Muscle layer of colon (tissue), 2 donors: ENCODE measurements at regions not wholly inside any gene's neighbourhood (a gene's known extent, or its start where the extent isn't known, plus 50 kb on each side); places are given as distances from the start of the nearest gene placed in this dataset.

Experiments
- H3K27ac ChIP-seq: one replicate; pipeline ENCODE4 v1.7.0; 2013; ENCODE audit warnings: low read depth, mild to moderate bottlenecking, low read length, moderate library complexity
- H3K27me3 ChIP-seq, 2 donors: one replicate each; pipeline ENCODE4 v1.7.0; 2013; ENCODE audit warnings: low read length in 2 of 2, mild to moderate bottlenecking in 2 of 2; ENCODE audit not compliant: insufficient read depth in 2 of 2, control insufficient read depth in 1 of 2
- H3K36me3 ChIP-seq: one replicate; pipeline ENCODE4 v1.7.0; 2013; ENCODE audit warnings: mild to moderate bottlenecking, low read length; ENCODE audit not compliant: insufficient read depth
- H3K4me1 ChIP-seq: one replicate; pipeline ENCODE4 v1.7.0; 2013; ENCODE audit warnings: mild to moderate bottlenecking, low read length; ENCODE audit not compliant: insufficient read depth
- H3K4me3 ChIP-seq, 2 donors: one replicate each; pipeline ENCODE4 v1.7.0; 2013; ENCODE audit warnings: low read length in 2 of 2, low read depth in 1 of 2, mild to moderate bottlenecking in 1 of 2, moderate library complexity in 1 of 2
- H3K9ac ChIP-seq: one replicate; pipeline ENCODE4 v1.7.0; 2013; ENCODE audit warnings: low read length
- H3K9me3 ChIP-seq: one replicate; pipeline ENCODE4 v1.7.0; 2013; ENCODE audit warnings: mild to moderate bottlenecking, low read length
- donor health status: abdominal sarcoma.
- donor health status: Adenocarcinoma of cecum.

DNA sequence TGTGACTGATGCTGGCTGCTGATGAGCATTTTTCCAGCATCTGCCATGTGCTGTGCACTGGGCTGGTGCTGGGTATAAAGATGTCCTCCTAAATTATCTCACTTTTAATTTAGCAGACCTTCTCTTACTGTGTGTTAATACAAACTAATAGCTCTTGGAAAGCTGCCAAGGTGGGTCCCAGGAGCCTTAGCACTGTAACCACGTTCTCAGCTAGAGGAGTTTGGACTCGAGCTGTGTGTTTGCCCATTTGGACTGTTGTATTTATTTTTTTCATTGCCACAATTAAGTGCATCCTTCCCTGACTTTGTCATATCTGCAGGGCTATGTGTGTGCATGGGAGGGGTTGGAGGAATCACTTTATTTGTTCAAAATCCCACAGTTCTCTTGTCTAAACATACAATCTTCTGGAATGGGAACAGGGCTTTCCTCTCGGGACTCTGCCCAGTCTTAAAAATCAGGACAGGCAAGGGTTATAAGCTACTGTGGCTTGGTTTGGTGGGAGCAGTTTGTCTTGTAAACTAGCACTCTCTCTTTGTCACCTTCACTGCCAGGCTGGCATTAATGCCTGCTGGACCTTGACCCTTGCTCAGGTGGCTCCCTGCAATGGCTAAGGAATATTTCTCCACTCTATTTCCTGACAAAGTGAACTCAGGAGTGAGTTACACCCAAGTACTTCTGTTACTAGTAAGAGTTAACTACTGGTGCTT is 129.7 kb upstream of the MGAT5 start:
- Histone ChIP-seq H3K4me3 (no peak overlapping the region), H3K27ac (no peak overlapping the region), H3K9me3 (no peaks in the 10 kb centered on the region), H3K27me3 (no peaks in the 10 kb centered on the region), H3K4me1 (peaks cover 19% of the 10 kb centered on the region), H3K36me3 (no peaks in the 10 kb centered on the region), H3K9ac (no peak overlapping the region)

DNA sequence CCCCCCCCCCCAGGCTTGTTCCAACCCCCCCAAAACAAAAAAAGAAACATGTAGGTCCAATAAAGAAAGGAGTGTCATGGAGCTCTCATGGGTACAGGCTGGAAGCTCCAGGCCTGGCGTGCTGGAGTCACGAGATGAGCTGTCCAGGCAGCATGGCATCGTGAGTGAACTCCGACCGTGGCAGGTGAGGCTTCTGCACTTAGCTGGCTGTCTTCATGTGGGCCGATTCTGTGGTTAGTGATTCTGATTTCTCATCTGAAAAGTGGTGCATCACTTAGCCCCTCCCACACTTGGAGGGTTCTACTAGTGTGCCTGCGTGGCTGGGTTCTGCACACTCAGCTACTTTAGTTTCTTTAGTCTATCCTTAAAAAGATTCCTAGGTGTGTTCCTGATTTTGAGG is 126.4 kb upstream of the MGAT5 start:
- Histone ChIP-seq H3K27ac (no peak overlapping the region), H3K9ac (no peak overlapping the region), H3K36me3 (no peaks in the 10 kb centered on the region), H3K9me3 (no peaks in the 10 kb centered on the region), H3K4me3 (no peak overlapping the region), H3K27me3 (no peaks in the 10 kb centered on the region), H3K4me1 (peaks cover 15% of the 10 kb centered on the region)

DNA sequence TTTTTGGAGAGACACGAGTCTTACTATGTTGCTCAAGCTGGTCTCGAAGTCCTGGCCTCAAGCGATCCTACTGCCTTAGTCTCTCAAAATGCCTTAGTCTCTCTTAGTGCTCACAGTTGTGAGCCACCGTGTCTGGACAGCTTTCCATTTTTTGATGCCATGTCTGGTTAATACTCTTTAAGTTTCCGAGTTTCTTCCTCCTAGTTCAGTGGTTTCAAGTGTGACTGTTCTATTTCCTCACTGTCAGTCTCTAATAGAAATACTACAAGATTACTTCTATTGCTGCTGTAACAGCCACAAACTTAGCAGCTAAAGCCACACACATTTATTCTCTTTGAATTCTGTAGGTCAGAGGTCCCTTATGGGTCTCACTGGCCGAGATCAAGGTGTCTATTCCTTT is 125.1 kb upstream of the MGAT5 start:
- no peaks in the 10 kb centered on the region for H3K36me3 ChIP-seq
- no peaks in the 10 kb centered on the region for H3K27me3 ChIP-seq
- H3K4me3 ChIP-seq = no peak overlapping the region
- H3K27ac ChIP-seq = no peak overlapping the region
- peaks cover 7% of the 10 kb centered on the region for H3K4me1 ChIP-seq
- H3K9ac ChIP-seq = no peak overlapping the region
- no peaks in the 10 kb centered on the region for H3K9me3 ChIP-seq

DNA sequence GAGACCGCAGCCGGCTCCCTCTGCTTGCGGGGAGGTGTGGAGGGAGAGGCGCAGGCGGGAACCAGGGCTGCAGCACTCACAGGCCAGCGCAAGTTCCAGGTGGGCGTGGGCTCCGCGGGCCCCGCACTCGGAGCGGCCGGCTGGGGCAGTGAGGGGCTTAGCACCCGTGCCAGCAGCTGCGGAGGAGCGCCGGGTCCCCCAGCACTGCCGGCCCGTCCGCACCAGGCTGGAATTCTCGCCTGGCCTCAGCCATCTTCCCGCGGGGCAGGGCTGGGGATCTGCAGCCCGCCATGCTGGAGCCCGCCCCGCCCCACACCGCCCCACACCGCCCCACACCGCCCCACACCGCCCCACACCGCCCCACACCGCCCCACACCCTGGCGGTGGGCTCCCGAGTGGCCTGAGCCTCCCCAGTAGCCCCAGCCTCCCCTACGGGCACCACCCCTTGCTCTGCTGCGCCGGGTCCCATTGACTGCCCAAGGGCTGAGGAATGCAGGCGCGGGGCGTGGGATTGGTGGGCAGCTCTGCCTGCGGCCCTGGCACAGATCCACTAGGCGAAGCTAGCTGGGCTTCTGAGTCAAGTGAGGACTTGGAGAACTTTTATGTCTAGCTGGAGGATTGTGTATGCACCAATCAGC is 123.9 kb upstream of the MGAT5 start:
- H3K36me3 ChIP-seq = no peaks in the 10 kb centered on the region
- no peaks in the 10 kb centered on the region for H3K4me1 ChIP-seq
- H3K9me3 ChIP-seq = no peaks in the 10 kb centered on the region
- no peak overlapping the region for H3K4me3 ChIP-seq
- H3K27ac ChIP-seq = no peak overlapping the region
- no peak overlapping the region for H3K9ac ChIP-seq
- no peaks in the 10 kb centered on the region for H3K27me3 ChIP-seq

DNA sequence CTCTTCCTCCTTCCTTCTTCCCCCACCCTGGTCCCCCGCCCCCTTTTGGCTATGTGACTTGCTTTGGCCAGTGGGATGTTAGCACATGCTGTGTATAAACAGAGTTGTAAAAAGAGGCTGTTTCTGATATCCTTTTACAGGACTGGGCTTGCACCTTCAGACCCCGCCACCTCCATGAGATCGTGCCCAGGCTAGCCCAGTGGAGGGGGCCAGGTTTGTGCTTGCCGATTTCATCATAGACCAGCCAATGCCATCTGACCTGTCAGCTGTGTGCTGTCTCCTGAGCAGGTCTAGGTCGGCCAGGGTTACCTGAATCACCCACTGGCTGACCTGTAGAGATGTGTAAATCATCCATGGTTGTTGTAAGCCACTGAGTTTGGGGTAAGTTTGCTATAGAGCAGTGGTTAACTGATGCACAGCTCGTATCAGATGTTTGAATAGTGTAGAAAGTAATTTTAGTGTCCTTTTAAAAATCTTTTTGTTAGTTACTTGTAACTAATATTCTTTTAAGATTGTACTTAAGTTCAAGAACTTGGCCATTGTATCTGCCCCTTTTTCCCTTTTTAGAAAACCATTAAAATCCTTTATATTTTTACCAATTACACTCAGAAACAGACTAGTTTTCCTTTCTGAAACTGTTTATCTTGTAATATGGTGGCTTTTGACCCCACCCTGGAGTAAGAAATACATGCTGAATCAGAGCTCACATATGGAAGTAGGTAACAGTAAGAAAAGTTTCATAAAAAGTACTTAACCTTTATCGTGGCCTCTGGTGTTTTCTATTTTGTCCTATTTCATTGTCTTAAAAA is 122.0 kb upstream of the MGAT5 start:
- peaks cover 3% of the 10 kb centered on the region for H3K4me1 ChIP-seq

DNA sequence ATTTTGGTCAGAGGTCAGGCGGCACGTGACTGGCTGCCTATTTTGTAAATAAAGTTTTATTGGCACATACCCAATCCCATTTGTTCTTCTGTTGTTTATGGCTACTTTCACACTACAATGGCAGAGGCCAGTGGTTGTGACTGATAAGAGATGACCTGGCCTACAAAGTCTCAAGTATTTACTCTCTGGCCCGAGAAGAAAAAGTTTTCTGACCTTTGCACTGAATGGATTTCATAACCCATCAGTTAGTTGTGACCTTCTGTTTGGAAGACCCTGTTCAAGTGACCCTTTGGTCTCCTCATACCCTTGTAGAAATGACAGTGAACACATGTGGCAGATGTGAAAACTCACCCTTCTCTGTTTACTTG is 121.4 kb upstream of the MGAT5 start:
- H3K27ac ChIP-seq = no peak overlapping the region
- no peak overlapping the region for H3K4me3 ChIP-seq
- no peaks in the 10 kb centered on the region for H3K36me3 ChIP-seq
- no peaks in the 10 kb centered on the region for H3K27me3 ChIP-seq
- H3K9ac ChIP-seq = no peak overlapping the region
- H3K9me3 ChIP-seq = no peaks in the 10 kb centered on the region
- H3K4me1 ChIP-seq = peaks cover 9% of the 10 kb centered on the region

More for the DNA sequence above, 122.0 kb upstream of the MGAT5 start:
- no peak overlapping the region for H3K27ac ChIP-seq
- H3K36me3 ChIP-seq = no peaks in the 10 kb centered on the region
- H3K9me3 ChIP-seq = no peaks in the 10 kb centered on the region
- H3K4me3 ChIP-seq = no peak overlapping the region
- no peaks in the 10 kb centered on the region for H3K27me3 ChIP-seq
- no peak overlapping the region for H3K9ac ChIP-seq

DNA sequence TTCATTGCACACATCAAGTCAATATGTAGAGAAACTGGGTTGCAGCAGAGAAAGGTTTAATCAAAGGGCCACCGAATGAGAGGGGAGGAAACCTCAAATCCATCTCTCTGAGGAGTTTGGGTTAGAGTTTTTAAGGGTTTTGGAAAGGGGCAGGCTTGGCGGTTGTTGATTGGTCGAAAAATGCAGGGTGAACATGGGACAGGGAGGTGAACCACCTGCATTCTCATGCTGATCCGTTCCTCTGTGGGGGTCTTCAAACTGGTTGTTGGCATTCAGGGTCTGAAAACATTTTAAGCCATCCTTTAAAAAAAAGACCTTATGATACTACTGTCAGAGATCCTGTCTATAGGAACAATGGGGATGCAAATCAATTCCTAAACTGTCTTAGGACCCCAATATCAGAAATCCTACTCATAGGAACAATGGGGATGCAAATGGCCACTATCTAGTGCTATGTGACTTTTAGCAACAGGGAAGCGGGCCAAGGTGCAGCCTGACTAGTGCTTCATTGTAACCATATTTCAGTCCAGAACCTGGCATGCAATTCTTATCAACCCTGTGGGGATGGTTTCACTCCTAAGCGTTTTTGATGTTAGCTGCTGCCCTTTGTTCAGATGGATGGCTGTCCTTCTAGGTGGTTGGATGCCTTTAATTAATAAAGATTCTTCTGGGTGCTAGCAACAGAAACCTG is 120.1 kb upstream of the MGAT5 start:
- Histone ChIP-seq H3K9me3 (no peaks in the 10 kb centered on the region), H3K4me1 (peaks cover 10% of the 10 kb centered on the region), H3K27ac (no peak overlapping the region), H3K27me3 (no peaks in the 10 kb centered on the region), H3K9ac (no peak overlapping the region), H3K4me3 (no peak overlapping the region), H3K36me3 (no peaks in the 10 kb centered on the region)

DNA sequence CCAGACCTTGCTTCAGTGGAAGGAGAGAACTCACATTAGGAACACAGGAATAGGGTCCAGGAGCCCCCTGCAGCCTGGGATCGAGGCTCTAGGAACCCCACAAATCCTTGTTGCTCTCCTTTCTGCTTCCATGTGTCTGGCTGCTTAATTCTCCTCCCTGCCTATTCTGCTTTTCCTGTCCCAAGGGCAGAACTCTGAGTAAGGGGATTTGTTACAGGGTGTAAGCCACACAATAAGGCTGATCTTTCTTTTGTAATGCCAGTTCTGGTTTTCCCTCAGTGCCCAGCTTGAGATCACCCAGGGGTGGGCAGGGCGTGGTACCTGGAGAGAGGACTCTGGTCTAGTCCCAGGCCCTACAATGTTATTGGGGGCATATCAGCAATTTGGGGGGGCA is 119.6 kb upstream of the MGAT5 start:
- peaks cover 10% of the 10 kb centered on the region for H3K4me1 ChIP-seq
- H3K9me3 ChIP-seq = no peaks in the 10 kb centered on the region
- H3K27ac ChIP-seq = no peak overlapping the region
- H3K4me3 ChIP-seq = no peak overlapping the region
- H3K9ac ChIP-seq = no peak overlapping the region
- H3K27me3 ChIP-seq = no peaks in the 10 kb centered on the region
- no peaks in the 10 kb centered on the region for H3K36me3 ChIP-seq

DNA sequence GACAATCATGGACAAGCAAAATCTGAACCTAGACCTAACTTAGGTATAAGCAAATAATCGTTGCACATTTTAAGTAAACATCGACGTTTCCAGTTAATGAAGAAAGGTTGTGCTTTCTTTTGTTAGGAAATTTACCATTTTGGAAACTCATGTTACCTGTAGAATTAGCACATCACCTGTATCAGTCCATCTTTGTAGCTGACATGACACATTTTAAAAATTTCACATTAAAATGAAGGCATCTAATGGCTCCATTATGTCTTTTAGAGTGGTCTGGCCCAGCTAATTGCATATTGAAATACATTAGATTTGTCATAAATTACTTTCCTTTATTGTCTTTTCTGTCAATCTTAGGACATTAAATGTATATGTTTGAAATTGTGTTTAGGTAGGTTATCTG is 119.0 kb upstream of the MGAT5 start:
- H3K27ac ChIP-seq = no peak overlapping the region
- no peaks in the 10 kb centered on the region for H3K27me3 ChIP-seq
- no peaks in the 10 kb centered on the region for H3K9me3 ChIP-seq
- H3K4me1 ChIP-seq = peaks cover 13% of the 10 kb centered on the region
- H3K4me3 ChIP-seq = no peak overlapping the region
- H3K36me3 ChIP-seq = no peaks in the 10 kb centered on the region
- H3K9ac ChIP-seq = no peak overlapping the region

DNA sequence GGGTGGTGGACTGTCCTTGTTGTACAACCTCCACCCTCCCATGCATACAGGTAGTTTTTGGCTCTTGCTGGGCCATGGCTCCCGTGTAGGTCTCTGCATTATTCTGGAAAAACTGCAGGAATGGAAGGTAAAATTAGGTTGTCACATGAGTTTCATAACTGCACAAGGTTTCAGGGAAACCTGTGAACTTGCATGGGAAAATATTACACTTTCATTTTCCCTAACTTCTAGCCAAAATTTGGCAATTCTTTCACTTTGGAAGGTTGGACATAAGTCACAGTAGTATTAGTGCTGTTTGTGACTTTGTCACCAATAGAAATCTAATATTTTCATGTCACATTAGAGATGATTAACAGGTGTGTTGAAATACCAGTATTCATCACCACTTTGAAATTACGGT is 118.1 kb upstream of the MGAT5 start:
- Histone ChIP-seq H3K4me1 (peaks cover 16% of the 10 kb centered on the region), H3K9me3 (no peaks in the 10 kb centered on the region), H3K27me3 (no peaks in the 10 kb centered on the region), H3K9ac (no peak overlapping the region), H3K27ac (no peak overlapping the region), H3K4me3 (no peak overlapping the region), H3K36me3 (no peaks in the 10 kb centered on the region)

DNA sequence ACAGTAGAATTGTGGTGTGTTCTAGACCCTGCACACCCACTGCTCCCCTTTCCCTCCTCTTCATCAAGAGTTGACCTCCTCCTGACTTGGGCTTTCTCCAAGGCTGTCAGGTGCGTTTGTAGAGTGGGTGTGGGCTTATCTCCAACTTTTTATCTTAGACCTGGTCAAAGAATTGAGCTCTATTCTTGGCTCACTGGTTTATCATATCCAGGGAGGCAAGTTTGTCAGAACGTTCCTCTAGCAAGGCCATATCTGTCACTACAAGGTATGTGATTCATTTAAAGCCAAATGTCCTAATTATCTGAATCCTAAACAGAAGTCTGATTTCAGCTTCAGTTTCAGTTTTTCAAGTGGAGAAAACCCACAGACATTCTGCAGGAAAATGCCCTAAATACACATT is 117.1 kb upstream of the MGAT5 start:
- Histone ChIP-seq H3K27me3 (no peaks in the 10 kb centered on the region), H3K4me3 (no peak overlapping the region), H3K9me3 (no peaks in the 10 kb centered on the region), H3K9ac (no peak overlapping the region), H3K27ac (no peak overlapping the region), H3K4me1 (peaks cover 20% of the 10 kb centered on the region), H3K36me3 (no peaks in the 10 kb centered on the region)
